ENCODE measurements at regions not wholly inside any gene's neighbourhood (a gene's known extent, or its start where the extent isn't known, plus 50 kb on each side); places are given as distances from the start of the nearest gene placed in this dataset.

GRCh38 chr1:215345766-215346165, 221.3 kb upstream of the KCTD3 start:
- TF ChIP-seq CTCF (IDR thresholded peaks at IDR 0.05) = no peak
- no peak for TF ChIP-seq EZH2 (IDR thresholded peaks at IDR 0.05)
- no peak for TF ChIP-seq EZH2phosphoT487 (IDR thresholded peaks at IDR 0.05)
